HG03045 (cell line): ENCODE measurements at regions not wholly inside any gene's neighbourhood (a gene's known extent, or its start where the extent isn't known, plus 50 kb on each side); places are given as distances from the start of the nearest gene placed in this dataset.

ENCODE experiments used
- ATAC-seq: cut with Tn5 transposase; IDR thresholded peaks from one replicate; pipeline ENCODE4 v1.9.1; 2021; ENCODE audit warnings: mild to moderate bottlenecking, moderate library complexity; ENCODE audit not compliant: unreplicated experiment

GRCh38 chr21:22993144-22993543 lies 1994.9 kb downstream of the NCAM2 start:
- ATAC-seq, result no peak

- ATAC-seq, result no peak
Measured at GRCh38 chr21:22993822-22994574, 1995.8 kb downstream of the NCAM2 start.

- no peak for ATAC-seq
Measured at GRCh38 chr21:23003951-23004350, 2005.7 kb downstream of the NCAM2 start.

GRCh38 chr21:23008601-23009202 lies 2010.5 kb downstream of the NCAM2 start:
- no peak for ATAC-seq

GRCh38 chr21:23009360-23009759 lies 2011.2 kb downstream of the NCAM2 start:
- ATAC-seq, result no peak

GRCh38 chr21:23014021-23014420 lies 2015.8 kb downstream of the NCAM2 start:
- no peak for ATAC-seq

GRCh38 chr21:23016617-23017016 lies 2018.4 kb downstream of the NCAM2 start:
- no peak for ATAC-seq

- ATAC-seq, result no peak
Measured at GRCh38 chr21:23017989-23018388, 2019.8 kb downstream of the NCAM2 start.

GRCh38 chr21:23020969-23021368 lies 2022.8 kb downstream of the NCAM2 start:
- ATAC-seq, result no peak

- ATAC-seq, result no peak
Measured at GRCh38 chr21:23021481-23021880, 2023.3 kb downstream of the NCAM2 start.

- no peak for ATAC-seq
Measured at GRCh38 chr21:23026878-23027277, 2028.7 kb downstream of the NCAM2 start.

- ATAC-seq, result no peak
Measured at GRCh38 chr21:23039846-23040245, 2041.6 kb downstream of the NCAM2 start.

- ATAC-seq, result no peak
Measured at GRCh38 chr21:23045955-23046354, 2047.7 kb downstream of the NCAM2 start.

- ATAC-seq, result no peak
Measured at GRCh38 chr21:23067672-23068071, 2069.5 kb downstream of the NCAM2 start.

- ATAC-seq, result no peak
Measured at GRCh38 chr21:23083242-23083641, 2085.0 kb downstream of the NCAM2 start.

GRCh38 chr21:23093259-23093658 lies 2095.1 kb downstream of the NCAM2 start:
- no peak for ATAC-seq

- no peak for ATAC-seq
Measured at GRCh38 chr21:23099185-23099584, 2101.0 kb downstream of the NCAM2 start.

GRCh38 chr21:23101111-23101510 lies 2102.9 kb downstream of the NCAM2 start:
- no peak for ATAC-seq

- no peak for ATAC-seq
Measured at GRCh38 chr21:23108533-23108932, 2110.3 kb downstream of the NCAM2 start.

GRCh38 chr21:23111070-23111600 lies 2112.9 kb downstream of the NCAM2 start:
- ATAC-seq, result no peak

GRCh38 chr21:23119491-23119890 lies 2121.3 kb downstream of the NCAM2 start:
- ATAC-seq, result no peak

GRCh38 chr21:23127973-23128372 lies 2129.8 kb downstream of the NCAM2 start:
- ATAC-seq, result no peak
